ENCODE measurements at regions not wholly inside any gene's neighbourhood (a gene's known extent, or its start where the extent isn't known, plus 50 kb on each side); places are given as distances from the start of the nearest gene placed in this dataset.

- Histone ChIP-seq H3K4me3 (ENCODE audit: low read length) (no peak overlapping the region), H3K9me3 (ENCODE audit: control insufficient read depth in 1 of 2, insufficient read depth in 1 of 2, low read length in 2 of 2) (peaks cover 0 to 3% of the 10 kb centered on the region in 2 experiments), H3K36me3 (ENCODE audit: insufficient read depth, low read length) (no peaks in the 10 kb centered on the region), H3K4me1 (ENCODE audit: insufficient read depth, low read length) (no peaks in the 10 kb centered on the region), H3K27me3 (ENCODE audit: control insufficient read depth in 1 of 2, insufficient read depth in 2 of 2, low read length in 2 of 2) (no peaks in the 10 kb centered on the region), H3K27ac (ENCODE audit: low read depth in 1 of 2, low read length in 2 of 2) (no peak overlapping the region)
- Mint-ChIP-seq H3K4me3 (no peak overlapping the region), H3K27ac (no peak overlapping the region), H3K9me3 (peaks cover 2% of the 10 kb centered on the region), H3K36me3 (ENCODE audit: low read depth) (no peaks in the 10 kb centered on the region), H3K4me1 (ENCODE audit: low read depth) (no peaks in the 10 kb centered on the region), H3K27me3 (no peaks in the 10 kb centered on the region)
- CTCF ChIA-PET = no interaction called here
- intact Hi-C loops (cut with DNase I, micrococcal nuclease) = no loop called here
- TF ChIP-seq CTCF (IDR thresholded peaks at IDR 0.05) = no peak
- DNase-seq = no peak
- POLR2A ChIA-PET = no interaction called here
- ATAC-seq (ENCODE audit: poor library complexity) = no peak
Observed at GRCh38 chr5:125874717-125875116, 548.5 kb upstream of the GRAMD2B start.

- POLR2A ChIA-PET = no interaction called here
- Mint-ChIP-seq H3K27me3 (no peaks in the 10 kb centered on the region), H3K27ac (no peak overlapping the region), H3K36me3 (ENCODE audit: low read depth) (no peaks in the 10 kb centered on the region), H3K4me3 (no peak overlapping the region), H3K4me1 (ENCODE audit: low read depth) (no peaks in the 10 kb centered on the region), H3K9me3 (peaks cover 2% of the 10 kb centered on the region)
- TF ChIP-seq CTCF (IDR thresholded peaks at IDR 0.05) = no peak
- intact Hi-C loops (cut with DNase I, micrococcal nuclease) = no loop called here
- Histone ChIP-seq H3K36me3 (ENCODE audit: insufficient read depth, low read length) (no peaks in the 10 kb centered on the region), H3K27ac (ENCODE audit: low read depth in 1 of 2, low read length in 2 of 2) (no peak overlapping the region), H3K27me3 (ENCODE audit: control insufficient read depth in 1 of 2, insufficient read depth in 2 of 2, low read length in 2 of 2) (no peaks in the 10 kb centered on the region), H3K4me3 (ENCODE audit: low read length) (no peak overlapping the region), H3K4me1 (ENCODE audit: insufficient read depth, low read length) (no peaks in the 10 kb centered on the region), H3K9me3 (ENCODE audit: control insufficient read depth in 1 of 2, insufficient read depth in 1 of 2, low read length in 2 of 2) (peaks cover 0 to 3% of the 10 kb centered on the region in 2 experiments)
- DNase-seq = no peak
- no peak for ATAC-seq (ENCODE audit: poor library complexity)
- CTCF ChIA-PET = no interaction called here
Observed at GRCh38 chr5:125877248-125877647, 546.0 kb upstream of the GRAMD2B start.

GRCh38 chr5:125882061-125882460 lies 541.1 kb upstream of the GRAMD2B start:
- DNase-seq (no peak), ATAC-seq (ENCODE audit: poor library complexity) (no peak)
- H3K36me3 Mint-ChIP-seq (ENCODE audit: low read depth) = no peaks in the 10 kb centered on the region
- no peaks in the 10 kb centered on the region for H3K4me1 Mint-ChIP-seq (ENCODE audit: low read depth)
- intact Hi-C loops (cut with DNase I, micrococcal nuclease) = no loop called here
- no peaks in the 10 kb centered on the region for H3K36me3 ChIP-seq (ENCODE audit: insufficient read depth, low read length)
- CTCF ChIA-PET = interaction anchor here (1.1 to 1.3 kb wide), 2 partner anchors 14 to 23 kb away, joined by 3 read pairs; no protein-coding TSS in a partner anchor
- H3K9me3 Mint-ChIP-seq = no peaks in the 10 kb centered on the region
- no peaks in the 10 kb centered on the region for H3K4me1 ChIP-seq (ENCODE audit: insufficient read depth, low read length)
- POLR2A ChIA-PET = no interaction called here
- H3K4me3 ChIP-seq (ENCODE audit: low read length) = no peak overlapping the region
- no peak overlapping the region for H3K4me3 Mint-ChIP-seq
- H3K27ac ChIP-seq (ENCODE audit: low read depth in 1 of 2, low read length in 2 of 2) = no peak overlapping the region
- H3K9me3 ChIP-seq (ENCODE audit: control insufficient read depth in 1 of 2, insufficient read depth in 1 of 2, low read length in 2 of 2) = peaks cover 0 to 3% of the 10 kb centered on the region in 2 experiments
- no peak for TF ChIP-seq CTCF (IDR thresholded peaks at IDR 0.05)
- H3K27me3 Mint-ChIP-seq = no peaks in the 10 kb centered on the region
- H3K27me3 ChIP-seq (ENCODE audit: control insufficient read depth in 1 of 2, insufficient read depth in 2 of 2, low read length in 2 of 2) = no peaks in the 10 kb centered on the region
- no peak overlapping the region for H3K27ac Mint-ChIP-seq

Data from CD4-positive, alpha-beta T cell (primary cell).